SK-N-DZ (cell line): ENCODE measurements at regions not wholly inside any gene's neighbourhood (a gene's known extent, or its start where the extent isn't known, plus 50 kb on each side); places are given as distances from the start of the nearest gene placed in this dataset.

Experiments
- DNase-seq: peaks from one replicate; pipeline ENCODE4 v3.0.0-alpha.2; 2015; ENCODE audit warnings: low spot score

DNA sequence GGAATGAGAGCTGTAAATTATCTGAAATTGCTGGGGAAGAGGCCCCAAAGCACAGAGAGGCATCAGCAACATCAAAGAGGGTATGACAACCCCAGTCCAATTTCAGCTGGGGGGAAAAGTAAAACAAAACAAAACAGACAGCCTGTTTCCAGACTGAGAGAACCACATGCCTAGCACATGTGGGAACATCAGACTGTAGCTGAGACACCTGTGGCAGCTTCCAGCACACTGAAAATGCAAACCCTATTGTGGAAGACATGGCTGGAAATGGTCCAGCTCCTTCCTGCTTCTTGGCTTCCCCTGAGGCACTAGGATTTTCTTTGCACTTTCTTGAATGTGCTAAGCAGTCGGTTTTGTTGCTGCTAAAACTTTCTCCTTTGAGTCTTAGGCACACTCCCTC is 240.9 kb upstream of the STS start:
- no peak for DNase-seq

GRCh38 chrX:6904156-6904555 is 243.4 kb upstream of the STS start:
- no peak for DNase-seq

DNA sequence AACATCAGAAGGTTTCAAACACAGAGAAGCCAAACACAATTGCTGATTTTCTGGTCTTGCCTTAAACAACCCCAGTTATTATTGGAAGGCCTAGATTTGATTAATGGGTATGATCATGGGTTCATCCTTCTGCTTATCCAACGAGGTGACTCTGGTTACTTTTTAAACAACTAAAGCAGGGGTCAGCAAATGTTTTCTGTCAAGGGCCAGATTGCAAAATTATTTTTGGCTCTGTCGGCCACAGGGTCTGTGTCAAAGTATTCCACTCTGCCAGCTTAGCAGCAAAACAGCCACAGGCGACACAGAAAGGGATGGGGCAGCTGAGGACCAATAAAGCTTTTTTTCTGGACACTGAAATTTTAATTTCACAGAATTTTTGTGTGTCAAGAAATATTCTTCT is 249.1 kb upstream of the STS start:
- no peak for DNase-seq

DNA sequence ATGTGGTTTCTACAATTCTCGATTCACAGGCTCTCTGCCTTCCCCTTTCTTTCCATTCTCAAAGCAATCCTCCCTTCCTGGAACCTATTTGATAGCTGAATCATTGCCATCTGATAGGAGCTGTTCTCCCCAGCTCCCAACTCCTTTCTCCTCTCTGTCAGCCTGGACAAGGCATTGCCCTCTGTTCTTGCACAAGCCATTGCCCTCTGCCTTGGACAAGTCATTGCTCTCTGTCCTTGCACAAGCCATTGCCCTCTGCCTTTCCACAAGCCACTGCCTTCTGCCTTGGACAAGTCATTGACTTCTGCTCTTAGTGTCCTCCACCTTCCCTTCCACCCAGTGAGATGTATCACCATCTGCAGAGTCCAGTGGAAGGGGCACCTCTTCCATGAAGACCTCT is 256.1 kb upstream of the STS start:
- no peak for DNase-seq

DNA sequence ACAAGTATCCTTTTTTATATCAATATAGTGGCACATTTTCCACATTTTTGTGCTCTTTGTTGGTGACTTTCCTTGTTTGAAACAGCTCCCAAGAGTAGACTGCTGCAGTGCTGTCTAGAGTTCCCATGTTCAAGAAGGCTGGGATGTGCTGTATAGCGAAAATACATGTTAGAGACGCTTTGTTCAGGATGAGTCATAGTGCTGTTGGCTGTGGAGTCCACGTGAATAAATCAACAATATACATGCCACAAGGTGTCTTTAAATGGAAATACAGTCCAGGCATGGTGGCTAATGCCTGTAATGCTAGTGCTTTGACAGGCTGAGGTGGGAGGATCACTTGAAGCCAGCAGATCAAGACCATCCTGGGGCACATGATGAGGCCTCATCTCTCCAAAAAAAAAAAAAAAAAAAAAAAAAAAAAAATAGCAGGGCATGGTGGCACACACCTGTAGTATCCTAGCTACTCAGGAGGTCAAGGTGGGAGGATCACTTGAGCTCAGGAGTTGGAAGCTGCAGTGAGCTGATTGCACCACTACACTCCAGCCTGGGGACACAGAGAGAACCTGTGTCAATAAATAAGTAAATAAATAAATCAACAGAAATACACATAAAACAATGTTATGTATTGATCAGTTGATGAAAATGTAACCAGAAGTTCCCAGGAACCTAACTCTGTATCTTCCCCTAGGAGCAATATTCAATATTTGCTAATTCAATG is 256.8 kb upstream of the STS start:
- DNase-seq = no peak

DNA sequence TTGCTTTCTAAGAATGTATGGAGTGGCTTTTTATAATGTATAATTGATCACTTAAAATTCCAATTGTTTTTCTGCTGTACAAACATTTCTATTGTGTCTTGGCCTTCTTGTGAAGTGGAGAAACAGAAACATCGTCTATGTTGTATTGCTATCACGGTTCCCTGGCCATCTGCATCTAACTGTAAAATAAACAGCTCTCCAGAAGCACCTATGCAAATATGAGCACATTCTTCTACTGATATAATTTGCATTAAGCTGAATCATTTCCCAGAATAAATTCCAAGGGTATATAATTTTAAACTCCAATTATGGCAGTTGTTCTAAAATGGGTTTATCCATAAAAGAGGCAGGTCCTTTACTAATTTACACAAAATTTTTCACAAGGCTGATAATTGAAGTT is 261.6 kb upstream of the STS start:
- DNase-seq = no peak

- no peak for DNase-seq
These were observed 262.1 kb upstream of the STS start for GRCh38 chrX:6885396-6885795.

DNA sequence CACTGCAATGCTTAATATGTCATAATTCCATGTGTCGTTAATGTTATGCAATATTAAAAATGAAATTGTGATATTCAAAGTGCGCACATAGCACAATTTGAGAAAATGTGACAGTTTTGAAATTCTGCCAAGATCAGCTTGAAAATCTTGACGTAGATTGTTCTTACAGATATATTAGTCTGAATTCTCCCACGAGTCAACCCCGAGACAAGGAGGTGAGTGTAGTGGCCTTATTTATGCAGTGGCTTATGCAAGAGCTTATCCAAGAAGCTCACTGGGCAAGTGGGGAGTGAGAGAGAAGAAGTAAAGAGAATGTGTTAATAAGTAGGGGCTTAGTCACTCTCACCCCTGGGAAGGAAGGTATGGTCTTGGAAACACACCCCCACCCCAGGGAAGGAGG is 286.1 kb upstream of the STS start:
- no peak for DNase-seq

- no peak for DNase-seq
These were observed 289.8 kb upstream of the STS start for GRCh38 chrX:6857749-6858148.

DNA sequence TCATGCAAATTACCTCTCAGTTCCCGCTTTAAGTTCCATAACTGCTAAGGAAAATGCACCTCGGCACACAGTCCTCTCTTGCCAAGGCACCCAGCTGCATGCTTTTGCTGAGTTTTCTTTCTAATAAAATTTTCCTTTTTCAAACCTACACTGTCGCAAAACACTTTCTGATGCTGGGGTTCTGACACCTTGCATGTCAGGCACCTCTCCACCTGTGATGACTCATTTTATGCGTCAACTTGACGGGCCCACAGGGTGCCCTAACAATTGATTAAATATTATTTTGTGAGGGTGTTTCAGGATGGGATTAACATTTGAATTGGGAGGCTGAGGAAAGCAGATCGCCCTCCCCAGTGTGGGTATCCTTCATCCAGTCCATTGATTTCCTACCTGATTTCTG is 291.0 kb upstream of the STS start:
- no peak for DNase-seq

DNA sequence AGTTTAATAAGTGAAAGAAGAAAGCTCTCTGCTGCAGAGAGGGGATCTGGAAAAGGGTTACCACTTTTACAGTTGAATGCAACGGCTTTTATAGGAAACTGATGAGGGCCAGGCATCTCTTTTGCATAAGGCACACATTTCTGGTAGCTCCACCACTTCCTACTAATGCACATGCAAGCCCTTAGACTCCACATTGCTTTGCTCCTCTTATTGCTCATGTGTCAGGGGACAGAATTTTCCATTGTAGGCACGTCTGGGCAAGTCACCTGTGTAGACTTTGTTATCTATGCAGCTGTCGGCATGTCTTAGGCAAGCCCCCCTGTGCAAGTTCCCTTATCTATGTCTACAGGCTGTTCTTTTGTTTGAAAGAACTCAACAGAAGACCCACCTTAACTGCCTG is 294.6 kb upstream of the STS start:
- no peak for DNase-seq

DNA sequence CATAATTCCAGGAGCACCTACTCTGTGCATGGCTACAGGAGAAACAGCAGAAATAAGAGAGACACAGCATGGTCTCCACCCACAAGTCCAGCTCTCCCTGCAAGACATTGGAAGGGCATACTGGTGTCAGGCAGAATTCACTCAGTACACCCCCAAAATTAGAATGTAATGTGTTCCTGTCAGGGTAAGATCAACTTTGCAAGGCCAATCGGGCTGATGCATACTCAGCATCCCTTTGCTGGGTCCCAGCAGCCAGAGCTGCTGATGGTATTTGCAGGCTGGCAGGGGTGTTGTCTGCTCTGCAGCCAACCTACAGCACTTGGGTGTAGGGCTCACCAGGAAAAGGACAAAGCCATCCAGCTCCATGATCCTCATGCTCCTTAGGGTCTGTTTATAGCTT is 295.4 kb upstream of the STS start:
- DNase-seq = no peak

- DNase-seq = no peak
These were observed 296.4 kb upstream of the STS start for GRCh38 chrX:6851140-6851539.

- DNase-seq = no peak
These were observed 297.6 kb upstream of the STS start for GRCh38 chrX:6849716-6850414.

DNA sequence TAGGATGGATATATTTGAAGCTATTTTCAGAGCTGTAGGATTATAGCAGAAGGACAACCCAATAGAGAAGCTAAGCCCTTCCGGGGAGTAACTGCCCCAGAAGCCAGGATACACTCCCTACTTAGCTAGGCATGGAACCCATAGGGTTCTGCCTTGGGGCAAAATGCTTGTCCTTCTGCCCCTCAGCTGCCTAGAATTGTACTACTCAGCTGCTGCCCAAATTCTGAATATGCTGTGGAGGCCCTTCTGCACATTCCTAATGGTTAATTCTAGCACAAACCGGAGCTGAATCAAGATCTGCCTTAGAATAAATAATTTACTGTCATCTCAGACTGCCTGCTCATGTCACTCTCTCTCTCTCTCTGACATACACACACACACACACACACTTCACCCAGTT is 297.7 kb upstream of the VCX3A start:
- DNase-seq = no peak

- DNase-seq = no peak
These were observed 291.9 kb upstream of the VCX3A start for GRCh38 chrX:6826856-6827255.

- no peak for DNase-seq
These were observed 286.8 kb upstream of the VCX3A start for GRCh38 chrX:6821730-6822129.

- DNase-seq = no peak
These were observed 279.0 kb upstream of the VCX3A start for GRCh38 chrX:6813836-6814370.

DNA sequence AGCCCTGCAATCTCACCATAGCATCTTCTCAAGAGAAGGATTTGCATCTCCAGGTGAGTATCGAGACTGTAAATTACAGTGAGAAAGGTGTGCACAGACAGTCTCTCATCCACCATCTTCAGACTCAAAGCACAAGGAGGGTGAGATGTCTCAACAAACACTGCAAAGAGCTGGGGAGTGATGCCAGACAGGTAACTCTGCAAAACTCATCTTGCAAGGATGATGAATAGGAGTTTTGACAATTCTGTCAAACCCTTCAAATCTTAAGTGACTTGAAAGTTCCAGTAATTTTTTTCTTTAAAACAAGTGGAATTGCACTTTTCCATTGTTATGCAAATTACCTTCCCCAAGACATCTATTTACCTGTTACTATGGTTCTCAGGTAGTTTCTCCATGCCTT is 277.2 kb upstream of the VCX3A start:
- no peak for DNase-seq

DNA sequence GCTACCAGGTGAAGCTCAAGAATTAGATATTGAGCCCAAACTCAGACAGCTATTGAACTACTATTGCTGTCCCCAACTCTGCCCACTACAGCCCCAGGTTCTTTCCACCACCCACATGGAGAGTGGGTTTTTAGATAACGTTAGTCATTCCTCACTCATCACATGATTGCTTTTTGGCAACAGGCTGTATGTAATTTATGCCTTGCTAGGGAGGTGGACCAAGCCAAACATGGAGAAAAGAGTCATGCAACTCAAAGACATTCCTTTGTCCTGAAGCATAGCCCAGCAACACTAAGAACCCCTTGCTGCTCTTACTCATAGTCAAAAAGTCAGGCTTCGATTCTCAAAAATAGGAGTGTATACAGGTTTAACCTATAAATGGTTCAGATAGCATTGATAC is 275.9 kb upstream of the VCX3A start:
- DNase-seq = no peak

- DNase-seq = no peak
These were observed 268.7 kb upstream of the VCX3A start for GRCh38 chrX:6803607-6804006.

DNA sequence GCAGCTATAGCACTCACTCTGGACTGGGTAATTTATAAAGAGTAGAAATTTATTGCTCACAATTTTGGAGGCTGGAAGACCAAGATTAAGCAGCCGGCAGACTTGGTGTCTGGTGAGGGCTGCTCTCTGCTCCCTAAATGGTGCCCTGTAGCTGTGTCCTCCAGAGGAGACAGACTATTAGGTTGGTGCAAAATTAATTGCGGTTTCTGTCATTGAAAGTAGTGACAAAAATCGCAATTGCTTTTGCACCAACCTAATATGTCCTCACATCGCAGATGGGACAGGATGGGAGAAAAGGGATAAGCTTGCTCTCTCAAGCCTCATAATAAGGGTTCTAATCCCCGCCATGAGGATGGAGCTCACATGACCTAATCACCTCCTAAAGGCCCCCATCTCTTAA is 258.1 kb upstream of the VCX3A start:
- no peak for DNase-seq

- no peak for DNase-seq
These were observed 249.0 kb upstream of the VCX3A start for GRCh38 chrX:6783912-6784311.
